Colonic mucosa (tissue), 4 donors: ENCODE measurements at regions not wholly inside any gene's neighbourhood (a gene's known extent, or its start where the extent isn't known, plus 50 kb on each side); places are given as distances from the start of the nearest gene placed in this dataset.
A peak's percentile ranks its signal among the peaks of the same experiment; 100 is the strongest.
"Not testable (repeated sequence)": the region's sequence is repeated elsewhere in the genome, so short reads cannot be mapped to it uniquely, and the experiment has no call there.

Source experiments
- DNase-seq: peaks from one replicate; pipeline ENCODE4 v3.0.0-alpha.2; 2020
- H3K27ac ChIP-seq: fragments of 200-600 bp; one replicate; pipeline ENCODE4 v1.8.0; 2021
- H3K27me3 ChIP-seq: fragments of 200-600 bp; one replicate; pipeline ENCODE4 v1.8.0; 2021
- H3K36me3 ChIP-seq: fragments of 200-600 bp; one replicate; pipeline ENCODE4 v1.8.0; 2021
- H3K4me1 ChIP-seq: fragments of 200-600 bp; one replicate; pipeline ENCODE4 v1.8.0; 2021; ENCODE audit warnings: mild to moderate bottlenecking
- H3K4me3 ChIP-seq: fragments of 200-600 bp; one replicate; pipeline ENCODE4 v1.8.0; 2021
- H3K9ac ChIP-seq, 2 donors: one replicate each; pipeline ENCODE4 v1.7.0; 2013; ENCODE audit warnings: control low read depth in 2 of 2, low read depth in 2 of 2, low read length in 2 of 2
- H3K9me3 ChIP-seq: fragments of 200-600 bp; one replicate; pipeline ENCODE4 v1.8.0; 2021
- intact Hi-C: fragments of 100-400 bp; cut with DNase I; formaldehyde crosslinking; loops from one replicate; pipeline ENCODE4 v1.14.1; 2022
- donor health status: healthy.
- donor health status: DM: no; HTN: no; CAD: no.
- donor health status: DM: no; HTN: no; CAD: no.

GRCh38 chr1:149275802-149276201, 172.5 kb upstream of the NBPF9 start:
- H3K36me3 ChIP-seq, H3K4me3 ChIP-seq, H3K27me3 ChIP-seq, H3K27ac ChIP-seq, H3K9ac ChIP-seq, DNase-seq, H3K9me3 ChIP-seq, intact Hi-C loops, H3K4me1 ChIP-seq: not testable (repeated sequence)

DNA sequence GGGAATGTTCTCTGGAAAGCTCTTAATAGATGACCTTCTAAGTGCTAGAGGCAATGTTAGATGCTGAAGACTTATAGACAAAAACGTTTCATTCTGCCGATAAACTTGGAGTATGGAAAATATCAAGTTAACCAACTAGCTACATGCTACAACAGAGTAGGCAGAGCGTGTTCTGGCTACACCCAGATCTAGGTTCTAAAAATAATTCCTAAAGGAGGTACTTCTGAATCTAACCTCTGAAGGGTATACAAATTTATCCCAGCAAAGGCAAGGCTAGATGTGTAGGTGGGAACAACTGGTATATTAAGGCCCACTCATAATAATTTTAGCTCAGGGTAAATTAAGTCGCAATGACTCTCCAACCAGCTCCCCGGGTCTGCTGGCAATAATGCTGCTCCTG, 173.1 kb upstream of the NBPF9 start:
- H3K27ac ChIP-seq, H3K4me3 ChIP-seq, H3K27me3 ChIP-seq, H3K9me3 ChIP-seq, intact Hi-C loops, H3K36me3 ChIP-seq, H3K9ac ChIP-seq, DNase-seq, H3K4me1 ChIP-seq: not testable (repeated sequence)

DNA sequence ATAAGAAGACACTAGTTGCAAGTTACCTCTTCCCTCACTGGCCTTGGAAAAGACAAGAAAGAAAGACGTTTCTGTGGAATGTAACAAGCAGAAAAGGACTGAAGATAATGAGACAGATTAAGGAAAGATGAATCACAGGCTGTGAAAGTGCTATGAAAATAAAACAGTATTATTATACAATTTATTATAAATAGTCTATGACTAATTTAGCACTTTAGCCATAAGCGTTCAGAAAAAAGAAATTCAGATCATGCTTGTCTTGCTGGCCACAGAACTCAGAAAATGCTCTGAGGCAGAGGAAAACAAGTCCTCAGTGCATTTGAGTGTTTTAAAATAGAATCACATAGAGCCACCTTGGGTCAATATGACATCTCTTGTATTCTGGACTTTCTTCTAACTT, 174.8 kb upstream of the NBPF9 start:
- H3K36me3 ChIP-seq, DNase-seq, intact Hi-C loops, H3K4me3 ChIP-seq, H3K9me3 ChIP-seq, H3K4me1 ChIP-seq, H3K9ac ChIP-seq, H3K27ac ChIP-seq, H3K27me3 ChIP-seq: not testable (repeated sequence)

DNA sequence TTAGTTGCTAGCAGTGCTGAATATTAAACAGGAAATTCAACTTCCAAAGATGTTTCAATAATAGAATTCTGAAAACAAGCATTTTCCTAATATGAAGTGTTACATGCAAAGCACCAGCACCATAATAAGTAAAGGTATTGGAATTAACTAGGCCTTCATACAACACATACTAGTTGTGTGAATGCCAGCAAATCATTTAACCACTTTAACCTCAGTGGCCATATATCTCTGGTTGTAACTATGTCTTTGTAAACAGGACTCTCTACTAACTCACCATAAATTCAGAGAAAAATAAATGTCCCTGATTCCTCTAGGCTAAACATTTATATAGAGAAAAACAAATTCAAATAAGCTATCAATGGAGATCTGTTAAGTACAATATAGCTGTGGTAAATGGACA, 175.7 kb upstream of the NBPF9 start:
- H3K36me3 ChIP-seq, H3K9ac ChIP-seq, H3K4me1 ChIP-seq, H3K4me3 ChIP-seq, DNase-seq, H3K27ac ChIP-seq, H3K9me3 ChIP-seq, intact Hi-C loops, H3K27me3 ChIP-seq: not testable (repeated sequence)

DNA sequence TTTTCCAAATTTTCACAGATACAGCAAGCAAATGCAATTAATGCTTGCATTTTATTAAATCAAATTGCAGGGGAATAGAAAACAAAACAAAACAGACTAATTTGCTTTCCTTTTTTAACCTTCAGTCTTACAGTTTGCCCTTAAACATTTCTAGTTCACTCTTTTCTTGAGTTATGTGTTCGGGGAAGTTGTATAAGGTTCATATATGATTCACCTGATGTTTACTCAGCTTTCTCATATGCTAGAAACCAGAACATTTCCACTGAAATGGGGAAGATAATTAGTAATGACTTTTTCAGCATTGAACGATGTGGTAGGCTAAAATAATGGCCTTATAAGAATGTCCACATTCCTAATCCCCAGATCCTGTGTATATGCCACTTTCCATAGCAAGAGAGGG, 176.2 kb upstream of the NBPF9 start:
- H3K4me1 ChIP-seq, intact Hi-C loops, H3K9ac ChIP-seq, H3K9me3 ChIP-seq, H3K36me3 ChIP-seq, H3K4me3 ChIP-seq, H3K27me3 ChIP-seq, DNase-seq, H3K27ac ChIP-seq: not testable (repeated sequence)

DNA sequence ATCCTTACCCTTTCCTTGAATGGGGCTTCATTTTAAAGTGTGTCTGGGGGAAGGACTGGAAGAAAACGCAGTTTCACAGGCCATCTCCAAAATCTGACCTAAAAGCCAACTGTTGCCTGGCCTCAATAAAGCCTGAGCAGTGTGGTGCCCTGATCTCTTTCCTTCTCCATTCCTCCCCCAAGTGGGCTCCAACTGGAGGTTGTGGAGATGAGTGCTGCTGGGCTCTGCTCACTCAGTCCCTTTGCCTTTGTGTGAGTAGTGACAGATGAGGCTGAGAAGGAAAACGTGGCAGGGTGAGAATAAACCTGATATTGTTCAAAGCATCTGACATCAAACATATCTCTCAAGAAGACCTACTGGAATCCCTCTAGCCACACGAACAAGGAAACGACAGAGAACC, 181.4 kb upstream of the NBPF9 start:
- H3K27me3 ChIP-seq, H3K9ac ChIP-seq, intact Hi-C loops, H3K36me3 ChIP-seq, H3K9me3 ChIP-seq, H3K4me1 ChIP-seq, DNase-seq, H3K4me3 ChIP-seq, H3K27ac ChIP-seq: not testable (repeated sequence)

DNA sequence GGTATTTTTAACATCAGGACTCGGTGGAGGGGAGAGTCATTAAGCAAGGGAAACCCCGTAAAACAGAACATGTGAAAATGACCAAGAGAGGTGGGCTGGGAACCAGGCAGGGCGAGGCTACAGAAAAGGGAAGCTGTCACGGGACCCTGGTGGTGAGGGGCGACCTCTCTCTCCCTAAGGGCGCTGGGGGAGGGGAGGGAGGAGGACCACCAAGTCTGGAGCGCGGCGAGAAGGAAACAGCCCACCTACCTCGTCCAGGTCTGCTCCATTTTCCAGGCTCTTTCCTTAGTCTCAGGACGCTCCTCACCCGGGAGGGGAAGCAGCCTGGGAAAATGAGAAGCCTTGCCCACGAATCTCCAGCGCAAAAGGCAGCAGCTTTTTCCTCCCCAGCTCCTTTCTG, 181.9 kb upstream of the NBPF9 start:
- H3K27me3 ChIP-seq, H3K9ac ChIP-seq, H3K27ac ChIP-seq, H3K9me3 ChIP-seq, DNase-seq, intact Hi-C loops, H3K4me1 ChIP-seq, H3K4me3 ChIP-seq, H3K36me3 ChIP-seq: not testable (repeated sequence)

DNA sequence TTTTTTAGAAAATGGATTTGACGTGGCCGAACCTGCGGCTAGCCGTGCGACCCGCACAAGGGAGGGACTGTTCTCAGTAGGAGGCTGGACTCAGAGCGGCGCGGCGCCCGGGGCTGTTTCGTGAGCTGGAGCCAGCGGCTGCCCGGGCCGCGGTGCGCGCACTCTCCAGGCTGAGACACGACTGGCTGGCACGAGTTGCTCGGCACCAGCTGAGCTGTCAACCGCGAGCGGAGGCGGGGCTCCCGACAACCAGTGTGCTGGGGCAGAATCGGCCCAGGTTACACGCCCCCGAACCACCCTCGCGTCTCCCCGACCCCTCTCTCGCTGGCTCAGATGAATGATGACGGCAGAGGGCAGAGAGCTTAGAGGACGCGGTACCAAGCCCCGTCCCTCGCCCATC, 182.3 kb upstream of the NBPF9 start:
- H3K27ac ChIP-seq, intact Hi-C loops, H3K9me3 ChIP-seq, H3K27me3 ChIP-seq, H3K9ac ChIP-seq, H3K4me3 ChIP-seq, H3K36me3 ChIP-seq, H3K4me1 ChIP-seq: not testable (repeated sequence)
- peak; percentile 20 for DNase-seq

DNA sequence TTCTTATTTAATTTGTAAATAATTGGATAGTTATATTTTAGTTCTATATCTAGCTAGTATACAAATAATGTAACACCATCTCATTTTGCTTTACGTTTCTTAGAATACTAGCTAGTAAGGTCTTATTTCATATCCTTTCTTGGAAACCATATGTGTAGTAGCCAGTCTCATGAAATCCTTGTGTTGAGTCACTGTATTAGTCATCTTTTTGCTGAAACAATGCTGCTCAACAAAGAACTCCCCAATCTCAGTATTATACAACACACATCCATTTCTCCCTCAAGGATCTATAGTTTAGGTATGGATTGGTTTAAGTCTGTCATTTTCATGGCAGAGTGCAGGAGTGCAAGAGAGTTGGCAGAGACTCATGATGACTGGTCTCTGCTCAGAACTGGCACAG, 185.2 kb upstream of the NBPF9 start:
- H3K4me3 ChIP-seq, intact Hi-C loops, H3K9ac ChIP-seq, H3K27ac ChIP-seq, H3K36me3 ChIP-seq, H3K27me3 ChIP-seq, H3K9me3 ChIP-seq, H3K4me1 ChIP-seq, DNase-seq: not testable (repeated sequence)

DNA sequence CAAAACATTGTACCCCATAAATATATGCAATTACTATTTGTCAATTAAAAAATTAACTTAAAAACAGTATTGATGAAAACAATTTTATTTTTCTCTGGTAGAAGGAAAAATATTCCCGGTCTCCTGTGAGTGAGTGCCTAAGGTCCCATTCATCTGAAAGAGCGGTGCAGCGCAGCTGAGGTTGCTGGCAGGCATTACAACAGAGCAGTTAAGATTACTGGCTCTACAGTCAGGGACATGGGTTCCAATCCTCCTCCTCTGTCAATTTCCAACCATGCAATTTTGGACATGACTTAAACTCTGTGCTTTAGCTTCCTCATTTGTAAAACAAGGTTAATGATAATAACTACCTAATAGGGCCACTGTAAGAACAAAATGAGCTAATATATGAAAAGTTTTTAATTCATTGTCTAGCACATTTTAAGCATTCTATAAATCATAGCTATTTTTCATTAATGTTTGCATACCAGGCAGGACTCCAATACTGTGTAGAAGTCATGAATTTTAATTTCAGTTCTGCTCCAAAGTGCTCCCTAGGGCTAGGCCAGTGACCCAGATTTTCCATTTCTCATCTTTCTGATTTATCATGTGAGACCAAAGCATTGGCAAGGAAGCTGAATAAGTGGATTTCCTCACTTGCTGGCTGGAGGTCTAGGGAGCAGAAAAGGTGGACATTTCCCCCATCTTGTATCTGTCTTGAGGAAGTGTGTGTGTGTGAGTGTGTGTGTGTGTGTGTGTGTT, 174.2 kb upstream of the NBPF19 start:
- H3K4me3 ChIP-seq, H3K36me3 ChIP-seq, H3K4me1 ChIP-seq, DNase-seq, intact Hi-C loops, H3K27ac ChIP-seq, H3K27me3 ChIP-seq, H3K9me3 ChIP-seq, H3K9ac ChIP-seq: not testable (repeated sequence)

GRCh38 chr1:149301282-149301681, 173.6 kb upstream of the NBPF19 start:
- H3K9me3 ChIP-seq, DNase-seq, H3K4me3 ChIP-seq, H3K27me3 ChIP-seq, H3K9ac ChIP-seq, intact Hi-C loops, H3K36me3 ChIP-seq, H3K4me1 ChIP-seq, H3K27ac ChIP-seq: not testable (repeated sequence)

- H3K36me3 ChIP-seq, H3K9ac ChIP-seq, H3K27ac ChIP-seq, DNase-seq, H3K4me3 ChIP-seq, intact Hi-C loops, H3K4me1 ChIP-seq, H3K9me3 ChIP-seq, H3K27me3 ChIP-seq: not testable (repeated sequence)
Observed at GRCh38 chr1:149304796-149305195, 170.0 kb upstream of the NBPF19 start.

DNA sequence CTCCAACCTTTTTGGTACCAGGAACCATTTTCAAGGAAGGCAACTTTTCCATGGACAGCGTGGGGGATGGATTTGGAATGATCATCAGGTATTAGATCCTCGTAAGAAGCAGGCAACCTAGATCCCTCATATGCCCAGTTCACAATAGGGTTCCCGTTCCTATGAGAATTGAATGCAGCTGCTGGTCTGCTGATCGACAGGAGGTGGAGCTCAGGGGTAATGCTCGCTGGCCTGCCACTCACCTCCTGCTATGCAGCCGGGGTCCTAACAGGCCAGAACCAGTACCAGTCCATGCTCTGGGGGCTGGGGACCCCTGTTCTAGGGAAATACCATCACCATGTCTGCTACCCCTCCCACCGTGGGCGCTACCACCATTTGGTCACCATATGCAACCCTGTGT, 167.2 kb upstream of the NBPF19 start:
- H3K36me3 ChIP-seq, H3K9me3 ChIP-seq, H3K27ac ChIP-seq, H3K27me3 ChIP-seq, DNase-seq, H3K4me1 ChIP-seq, H3K9ac ChIP-seq, intact Hi-C loops, H3K4me3 ChIP-seq: not testable (repeated sequence)

DNA sequence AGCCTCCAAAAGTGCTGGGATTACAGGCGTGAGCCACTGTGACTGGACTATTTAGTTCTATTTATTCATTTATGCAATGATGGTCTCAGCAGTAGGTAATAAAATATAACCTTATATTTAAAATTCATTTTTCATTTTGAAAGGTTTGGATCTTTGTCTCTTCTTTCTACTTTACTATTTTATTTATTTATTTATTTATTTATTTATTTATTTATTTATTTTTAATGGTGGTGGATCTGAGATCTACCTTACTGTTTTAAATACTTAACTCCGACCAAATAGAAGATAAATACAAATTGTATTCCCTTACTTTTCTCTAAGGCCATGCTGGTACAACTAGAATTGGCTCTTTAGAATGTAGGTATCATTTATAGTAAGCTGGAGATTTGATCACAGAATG, 159.9 kb upstream of the NBPF19 start:
- H3K9me3 ChIP-seq, DNase-seq, intact Hi-C loops, H3K36me3 ChIP-seq, H3K9ac ChIP-seq, H3K27me3 ChIP-seq, H3K27ac ChIP-seq, H3K4me1 ChIP-seq, H3K4me3 ChIP-seq: not testable (repeated sequence)
